ENCODE measurements at regions not wholly inside any gene's neighbourhood (a gene's known extent, or its start where the extent isn't known, plus 50 kb on each side); places are given as distances from the start of the nearest gene placed in this dataset.

- TF ChIP-seq TIGD3 (CRISPR knock-in tag; IDR thresholded peaks at IDR 0.05; ENCODE audit: borderline replicate concordance) (no peak), NCOA5 (CRISPR knock-in tag; IDR thresholded peaks at IDR 0.05) (no peak), NFE2L1 (CRISPR knock-in tag; IDR thresholded peaks at IDR 0.05; ENCODE audit: borderline replicate concordance) (no peak), KAT7 (CRISPR knock-in tag; IDR thresholded peaks at IDR 0.05; ENCODE audit: borderline replicate concordance) (no peak), NFYC (CRISPR knock-in tag; IDR thresholded peaks at IDR 0.05) (no peak), SIN3A (IDR thresholded peaks at IDR 0.05; ENCODE audit: borderline replicate concordance, low read depth, low read length) (no peak), ZBTB40 (IDR thresholded peaks at IDR 0.05) (no peak), ZBTB40 (CRISPR knock-in tag; IDR thresholded peaks at IDR 0.05) (no peak), ETV5 (CRISPR knock-in tag; IDR thresholded peaks at IDR 0.05; ENCODE audit: borderline replicate concordance) (no peak), ATF7 (IDR thresholded peaks at IDR 0.05) (no peak), ATF7 (CRISPR knock-in tag; IDR thresholded peaks at IDR 0.05) (no peak), SKI (IDR thresholded peaks at IDR 0.05; ENCODE audit: partially characterized antibody) (no peak), ZNF747 (CRISPR knock-in tag; IDR thresholded peaks at IDR 0.05; ENCODE audit: borderline replicate concordance) (no peak)
These were observed 345.6 kb upstream of the CA10 start (continued) for GRCh38 chr17:52504081-52504480.

Data from HepG2 (cell line).